Keratinocyte (primary cell): ENCODE measurements at regions not wholly inside any gene's neighbourhood (a gene's known extent, or its start where the extent isn't known, plus 50 kb on each side); places are given as distances from the start of the nearest gene placed in this dataset.

Experiments
- DNase-seq: peaks from one replicate; pipeline ENCODE4 v3.0.0-alpha.2; 2011; ENCODE audit warnings: low read depth, missing footprints, low spot score
- FAIRE-seq: peaks from 2 replicates; lab custom pipeline; 2011; peaks lifted over from hg19 to GRCh38; lab: Jason Lieb, UNC
- H2AFZ ChIP-seq: 2 replicates; pipeline ENCODE4 v1.6.0; 2012; ENCODE audit warnings: low read length, control low read depth, inconsistent platforms; ENCODE audit not compliant: control insufficient read depth
- H3K27ac ChIP-seq: 2 replicates; pipeline ENCODE4 v1.5.1; 2011; ENCODE audit warnings: low read length; ENCODE audit not compliant: control insufficient read depth, insufficient read depth
- H3K27me3 ChIP-seq: 3 replicates; pipeline ENCODE4 v1.6.0; 2011; ENCODE audit warnings: low read length; ENCODE audit not compliant: control insufficient read depth, insufficient read depth; ENCODE audit errors: extremely low read depth
- H3K36me3 ChIP-seq, 2 experiments: 2 replicates in 1 of 2; 3 replicates in 1 of 2; pipeline ENCODE4 v1.5.1; 2011; ENCODE audit warnings: low read length in 2 of 2, mild to moderate bottlenecking in 1 of 2; ENCODE audit not compliant: control insufficient read depth in 2 of 2, insufficient read depth in 2 of 2; ENCODE audit errors: extremely low read depth in 1 of 2
- H3K4me1 ChIP-seq: 3 replicates; pipeline ENCODE4 v1.5.1; 2011; ENCODE audit warnings: low read length; ENCODE audit not compliant: control insufficient read depth, insufficient read depth; ENCODE audit errors: extremely low read depth
- H3K4me2 ChIP-seq: 3 replicates; pipeline ENCODE4 v1.6.0; 2011; ENCODE audit warnings: low read depth, low read length; ENCODE audit not compliant: control insufficient read depth, insufficient read depth; ENCODE audit errors: extremely low read depth
- H3K4me3 ChIP-seq, 3 experiments: fragments of 200-600 bp in 1 of 3; sonication (generic) in 1 of 3; 2 replicates in 2 of 3; 3 replicates in 1 of 3; pipeline ENCODE4 v1.5.1; 2011 to 2016; ENCODE audit warnings: low read length in 3 of 3, mild to moderate bottlenecking in 3 of 3, control low read depth in 2 of 3, inconsistent platforms in 1 of 3, low read depth in 1 of 3, mixed read lengths in 1 of 3, mixed run types in 1 of 3, moderate library complexity in 1 of 3; ENCODE audit not compliant: control insufficient read depth in 2 of 3, insufficient read depth in 2 of 3; ENCODE audit errors: extremely low read depth in 1 of 3
- H3K79me2 ChIP-seq: 2 replicates; pipeline ENCODE4 v1.6.0; 2012; ENCODE audit warnings: low read length; ENCODE audit not compliant: control insufficient read depth, insufficient read depth
- H3K9ac ChIP-seq: 3 replicates; pipeline ENCODE4 v1.6.0; 2011; ENCODE audit warnings: low read length; ENCODE audit not compliant: control insufficient read depth, insufficient read depth; ENCODE audit errors: extremely low read depth
- H3K9me1 ChIP-seq: 3 replicates; pipeline ENCODE4 v1.6.0; 2011; ENCODE audit warnings: low read length; ENCODE audit not compliant: control insufficient read depth, insufficient read depth; ENCODE audit errors: extremely low read depth
- H3K9me3 ChIP-seq: 2 replicates; pipeline ENCODE4 v1.5.1; 2012; ENCODE audit warnings: low read depth, low read length; ENCODE audit not compliant: control insufficient read depth
- H4K20me1 ChIP-seq: 3 replicates; pipeline ENCODE4 v1.6.0; 2011; ENCODE audit warnings: low read length; ENCODE audit not compliant: control insufficient read depth, insufficient read depth; ENCODE audit errors: extremely low read depth
- CTCF ChIP-seq, 3 experiments: IDR thresholded peaks in 1 of 3; conservative IDR thresholded peaks in 1 of 3; optimal IDR thresholded peaks in 1 of 3; 2 replicates in 2 of 3; 3 replicates in 1 of 3; pipeline versions ENCODE3 to v1.5.1; 2011; ENCODE audit warnings: low read length in 3 of 3, mild to moderate bottlenecking in 3 of 3, moderate library complexity in 2 of 3, control low read depth in 1 of 3, inconsistent platforms in 1 of 3; ENCODE audit not compliant: insufficient read depth in 2 of 3; ENCODE audit errors: extremely low read depth in 1 of 3
- EZH2 ChIP-seq: IDR thresholded peaks from one replicate; pipeline ENCODE4 v1.6.1; 2012; ENCODE audit warnings: inconsistent platforms, mild to moderate bottlenecking, low read length, moderate library complexity
- dilution Hi-C: fragments of 300-500 bp; cut with MboI; formaldehyde crosslinking; loops from one replicate; pipeline ENCODE4 v1.7.0; 2020; ENCODE audit warnings: low sequenced_read_pairs; ENCODE audit not compliant: extremely low pct_ligation_motif_present

- DNase-seq: no peak
- FAIRE-seq: no peak
- Histone ChIP-seq H3K4me1 (no peaks in the 10 kb centered on the region), H3K9me1 (no peaks in the 10 kb centered on the region), H3K27ac (no peak overlapping the region), H3K4me2 (no peak overlapping the region), H3K9me3 (no peaks in the 10 kb centered on the region), H3K9ac (no peak overlapping the region), H2AFZ (no peak overlapping the region), H3K36me3 (no peaks in the 10 kb centered on the region), H3K79me2 (no peaks in the 10 kb centered on the region), H3K27me3 (peaks cover 12% of the 10 kb centered on the region), H3K4me3 (no peak overlapping the region), H4K20me1 (no peaks in the 10 kb centered on the region)
- no peak for TF ChIP-seq EZH2
- no peak for TF ChIP-seq CTCF (optimal IDR thresholded peaks at IDR 0.05 in 1 of 3, IDR thresholded peaks at IDR 0.05 in 1 of 3, conservative IDR thresholded peaks at IDR 0.05 in 1 of 3; ENCODE audit: extremely low read depth in 1 of 3, insufficient read depth in 2 of 3, low read length in 3 of 3)
- dilution Hi-C loops: no loop called here
Observed at GRCh38 chr15:77732514-77733335, 100.0 kb upstream of the LINGO1 start.

- DNase-seq: no peak
- no peak overlapping the region for H2AFZ ChIP-seq
- dilution Hi-C loops: no loop called here
Observed at GRCh38 chr15:77731945-77732344, 99.2 kb upstream of the LINGO1 start.

More at GRCh38 chr15:77731945-77732344, 99.2 kb upstream of the LINGO1 start:
- H3K4me3 ChIP-seq: no peak overlapping the region
- no peaks in the 10 kb centered on the region for H3K4me1 ChIP-seq
- H3K9me3 ChIP-seq: no peaks in the 10 kb centered on the region
- H3K27me3 ChIP-seq: peaks cover 10% of the 10 kb centered on the region
- no peak overlapping the region for H3K27ac ChIP-seq
- TF ChIP-seq CTCF (optimal IDR thresholded peaks at IDR 0.05 in 1 of 3, IDR thresholded peaks at IDR 0.05 in 1 of 3, conservative IDR thresholded peaks at IDR 0.05 in 1 of 3; ENCODE audit: extremely low read depth in 1 of 3, insufficient read depth in 2 of 3, low read length in 3 of 3) (no peak), EZH2 (no peak)
- H3K36me3 ChIP-seq: no peaks in the 10 kb centered on the region
- no peak for FAIRE-seq
- no peaks in the 10 kb centered on the region for H4K20me1 ChIP-seq
- H3K9me1 ChIP-seq: no peaks in the 10 kb centered on the region
- H3K79me2 ChIP-seq: no peaks in the 10 kb centered on the region
- H3K4me2 ChIP-seq: no peak overlapping the region
- no peak overlapping the region for H3K9ac ChIP-seq
